H1 (cell line): ENCODE measurements at regions not wholly inside any gene's neighbourhood (a gene's known extent, or its start where the extent isn't known, plus 50 kb on each side); places are given as distances from the start of the nearest gene placed in this dataset.

Experiments used
- CBX5 ChIP-seq: fragments of 300-800, 300-1000 bp; sonication (generic); IDR thresholded peaks from 2 replicates; pipeline ENCODE4 v1.7.1; 2016; ENCODE audit warnings: antibody characterized with exemption, low read length, low read depth
- PHF8 ChIP-seq: fragments of 200-600 bp; sonication (generic); conservative IDR thresholded peaks from 2 replicates; pipeline ENCODE4 v1.7.1; 2012; ENCODE audit warnings: low read depth, mild to moderate bottlenecking, inconsistent platforms, low read length, moderate library complexity
- TF ChIP-seq, protein P1 (sequence below), 3 experiments: IDR thresholded peaks; 1 replicate in 2 of 3; 2 replicates in 1 of 3; pipeline versions ENCODE4 v1.5.1 to v1.6.1; 2011; ENCODE audit warnings: low read length in 3 of 3, mild to moderate bottlenecking in 3 of 3, inconsistent platforms in 2 of 3, low read depth in 1 of 3, moderate library complexity in 1 of 3; ENCODE audit not compliant: insufficient read depth in 1 of 3; ENCODE audit errors: control extremely low read depth in 1 of 3

DNA sequence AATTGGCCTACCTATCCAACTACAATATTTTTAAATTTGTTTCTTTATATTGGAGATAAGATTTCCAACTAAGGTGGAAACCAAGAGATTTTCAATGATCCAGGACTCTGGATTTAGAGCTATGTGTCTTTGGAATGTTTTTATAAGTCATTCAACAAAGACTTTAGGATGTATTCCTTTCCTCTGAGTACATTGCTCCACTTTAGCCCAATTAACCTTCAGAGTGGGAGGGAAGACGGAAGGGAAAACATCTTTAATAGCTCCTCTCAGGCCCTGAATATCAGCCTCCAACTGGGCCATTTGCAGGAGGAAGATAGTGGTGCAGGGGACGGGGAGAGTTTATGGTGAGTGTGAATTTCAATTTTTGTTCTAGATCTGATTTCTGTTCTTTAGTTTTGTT, 239.2 kb downstream of the PIK3R1 start:
- TF ChIP-seq, protein P1, sequence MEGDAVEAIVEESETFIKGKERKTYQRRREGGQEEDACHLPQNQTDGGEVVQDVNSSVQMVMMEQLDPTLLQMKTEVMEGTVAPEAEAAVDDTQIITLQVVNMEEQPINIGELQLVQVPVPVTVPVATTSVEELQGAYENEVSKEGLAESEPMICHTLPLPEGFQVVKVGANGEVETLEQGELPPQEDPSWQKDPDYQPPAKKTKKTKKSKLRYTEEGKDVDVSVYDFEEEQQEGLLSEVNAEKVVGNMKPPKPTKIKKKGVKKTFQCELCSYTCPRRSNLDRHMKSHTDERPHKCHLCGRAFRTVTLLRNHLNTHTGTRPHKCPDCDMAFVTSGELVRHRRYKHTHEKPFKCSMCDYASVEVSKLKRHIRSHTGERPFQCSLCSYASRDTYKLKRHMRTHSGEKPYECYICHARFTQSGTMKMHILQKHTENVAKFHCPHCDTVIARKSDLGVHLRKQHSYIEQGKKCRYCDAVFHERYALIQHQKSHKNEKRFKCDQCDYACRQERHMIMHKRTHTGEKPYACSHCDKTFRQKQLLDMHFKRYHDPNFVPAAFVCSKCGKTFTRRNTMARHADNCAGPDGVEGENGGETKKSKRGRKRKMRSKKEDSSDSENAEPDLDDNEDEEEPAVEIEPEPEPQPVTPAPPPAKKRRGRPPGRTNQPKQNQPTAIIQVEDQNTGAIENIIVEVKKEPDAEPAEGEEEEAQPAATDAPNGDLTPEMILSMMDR (IDR thresholded peaks at IDR 0.05; ENCODE audit: control extremely low read depth in 1 of 3, insufficient read depth in 1 of 3, low read depth in 1 of 3, low read length in 3 of 3), result no peak
- TF ChIP-seq PHF8 (no peak), CBX5 (no peak)
